ENCODE measurements at regions not wholly inside any gene's neighbourhood (a gene's known extent, or its start where the extent isn't known, plus 50 kb on each side); places are given as distances from the start of the nearest gene placed in this dataset.

DNA sequence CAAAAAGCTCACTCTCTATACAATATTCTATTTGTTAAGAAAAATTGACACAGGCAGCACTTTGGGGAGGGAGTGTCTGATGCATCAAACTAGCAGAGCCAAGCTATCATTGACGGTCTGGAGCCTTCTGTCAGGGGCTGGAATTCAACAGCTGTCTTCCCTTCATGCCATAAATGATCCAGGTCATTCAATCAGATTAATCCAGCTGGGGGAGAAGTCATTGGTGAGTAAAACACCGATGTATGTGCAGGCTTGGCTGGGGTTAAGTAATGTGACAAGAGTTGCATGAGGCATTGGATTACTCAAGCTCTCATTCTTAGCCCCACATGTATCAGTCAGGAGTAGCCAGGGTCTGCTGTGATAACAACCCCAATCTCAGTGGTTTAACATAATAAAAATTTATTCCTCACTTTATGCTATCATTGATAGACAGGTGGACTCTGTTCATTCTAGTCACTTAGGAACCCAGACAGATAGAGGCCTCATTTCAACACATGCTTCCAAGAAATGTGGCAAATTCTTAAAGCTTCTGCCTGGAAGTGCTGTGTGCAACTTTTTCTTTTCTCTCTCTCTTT lies 118.1 kb upstream of the GADD45A start:
- no peak for TF ChIP-seq EZH2 (IDR thresholded peaks at IDR 0.05; ENCODE audit: low read length)
- TF ChIP-seq, protein P1, sequence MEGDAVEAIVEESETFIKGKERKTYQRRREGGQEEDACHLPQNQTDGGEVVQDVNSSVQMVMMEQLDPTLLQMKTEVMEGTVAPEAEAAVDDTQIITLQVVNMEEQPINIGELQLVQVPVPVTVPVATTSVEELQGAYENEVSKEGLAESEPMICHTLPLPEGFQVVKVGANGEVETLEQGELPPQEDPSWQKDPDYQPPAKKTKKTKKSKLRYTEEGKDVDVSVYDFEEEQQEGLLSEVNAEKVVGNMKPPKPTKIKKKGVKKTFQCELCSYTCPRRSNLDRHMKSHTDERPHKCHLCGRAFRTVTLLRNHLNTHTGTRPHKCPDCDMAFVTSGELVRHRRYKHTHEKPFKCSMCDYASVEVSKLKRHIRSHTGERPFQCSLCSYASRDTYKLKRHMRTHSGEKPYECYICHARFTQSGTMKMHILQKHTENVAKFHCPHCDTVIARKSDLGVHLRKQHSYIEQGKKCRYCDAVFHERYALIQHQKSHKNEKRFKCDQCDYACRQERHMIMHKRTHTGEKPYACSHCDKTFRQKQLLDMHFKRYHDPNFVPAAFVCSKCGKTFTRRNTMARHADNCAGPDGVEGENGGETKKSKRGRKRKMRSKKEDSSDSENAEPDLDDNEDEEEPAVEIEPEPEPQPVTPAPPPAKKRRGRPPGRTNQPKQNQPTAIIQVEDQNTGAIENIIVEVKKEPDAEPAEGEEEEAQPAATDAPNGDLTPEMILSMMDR (optimal IDR thresholded peaks at IDR 0.05 in 1 of 3, IDR thresholded peaks at IDR 0.05 in 1 of 3, conservative IDR thresholded peaks at IDR 0.05 in 1 of 3; ENCODE audit: extremely low read depth in 1 of 3, insufficient read depth in 2 of 3, low read length in 3 of 3), result no peak

All from keratinocyte (primary cell).